ENCODE measurements at regions not wholly inside any gene's neighbourhood (a gene's known extent, or its start where the extent isn't known, plus 50 kb on each side); places are given as distances from the start of the nearest gene placed in this dataset.

- TF ChIP-seq POLR2AphosphoS5 (IDR thresholded peaks at IDR 0.05; ENCODE audit: low read depth, low read length): no peak
- no peak for TF ChIP-seq POLR2A (IDR thresholded peaks at IDR 0.05; ENCODE audit: low read depth, low read length)
- no peak for TF ChIP-seq SPI1 (IDR thresholded peaks at IDR 0.05; ENCODE audit: low read depth, low read length)
- no peak for TF ChIP-seq TAF1 (IDR thresholded peaks at IDR 0.05; ENCODE audit: low read depth, low read length)
Observed at GRCh38 chr18:45506951-45507350, 108.3 kb upstream of the SLC14A2 start.
